Spleen (tissue), 11 donors: ENCODE measurements at regions not wholly inside any gene's neighbourhood (a gene's known extent, or its start where the extent isn't known, plus 50 kb on each side); places are given as distances from the start of the nearest gene placed in this dataset.

Source experiments
- DNase-seq: peaks from one replicate; pipeline ENCODE4 v3.0.0-alpha.2; 2020
- H3K27ac ChIP-seq, 8 donors: fragments of 200-600 bp; sonication (generic) in 7 of 8; 1 replicate in 4 of 8; 2 replicates in 4 of 8; pipeline versions ENCODE4 v1.5.0 to v1.8.0; 2016 to 2021; ENCODE audit warnings: inconsistent platforms in 4 of 8, mild to moderate bottlenecking in 4 of 8, moderate library complexity in 1 of 8
- H3K27me3 ChIP-seq, 7 donors: fragments of 200-600 bp; sonication (generic) in 6 of 7; replicated peaks in 1 of 7; 1 replicate in 4 of 7; 2 replicates in 3 of 7; pipeline versions ENCODE4 v1.5.0 to v1.8.0; 2016 to 2021; ENCODE audit warnings: inconsistent platforms in 3 of 7, mild to moderate bottlenecking in 1 of 7
- H3K36me3 ChIP-seq, 6 donors: fragments of 200-600 bp; sonication (generic) in 5 of 6; 1 replicate in 4 of 6; 2 replicates in 2 of 6; pipeline versions ENCODE4 v1.5.0 to v1.8.0; 2016 to 2021; ENCODE audit warnings: inconsistent platforms in 2 of 6
- H3K4me1 ChIP-seq, 6 donors: fragments of 200-600 bp; sonication (generic) in 5 of 6; 1 replicate in 3 of 6; 2 replicates in 3 of 6; pipeline versions ENCODE4 v1.5.0 to v1.8.0; 2016 to 2021; ENCODE audit warnings: inconsistent platforms in 3 of 6
- H3K4me3 ChIP-seq, 8 donors: fragments of 200-600 bp; sonication (generic) in 7 of 8; 1 replicate in 4 of 8; 2 replicates in 4 of 8; pipeline versions ENCODE4 v1.5.0 to v1.8.0; 2016 to 2021; ENCODE audit warnings: inconsistent platforms in 4 of 8, mild to moderate bottlenecking in 4 of 8, moderate library complexity in 2 of 8
- H3K9me3 ChIP-seq, 8 donors: fragments of 200-600 bp; sonication (generic) in 7 of 8; 1 replicate in 4 of 8; 2 replicates in 4 of 8; pipeline versions ENCODE4 v1.5.0 to v1.8.0; 2016 to 2021; ENCODE audit warnings: inconsistent platforms in 4 of 8
- CTCF ChIP-seq, 11 experiments: fragments of 200-600 bp in 7 of 11; fragments of 450-650 bp in 4 of 11; sonication (generic) in 4 of 11; IDR thresholded peaks in 8 of 11; conservative IDR thresholded peaks in 3 of 11; 1 replicate in 7 of 11; 2 replicates in 4 of 11; pipeline versions ENCODE4 v1.4.0 to v1.8.0; 2016 to 2021; ENCODE audit warnings: antibody characterized with exemption in 11 of 11, inconsistent platforms in 4 of 11, mild to moderate bottlenecking in 1 of 11
- POLR2A ChIP-seq, 3 donors: fragments of 450-650 bp; IDR thresholded peaks; one replicate each; pipeline ENCODE4 v1.5.1; 2017; ENCODE audit warnings: antibody characterized with exemption in 3 of 3, mild to moderate bottlenecking in 1 of 3
- POLR2AphosphoS5 ChIP-seq, 3 donors: sonication (generic); formaldehyde crosslinking; IDR thresholded peaks; one replicate each; pipeline ENCODE4 v1.5.1; 2017; ENCODE audit warnings: antibody characterized with exemption in 3 of 3
- WGBS, 5 donors: extraction: QIAGEN DNeasy Blood & Tissue Kit in 3 of 5; methylation state at CpG; one replicate each; pipeline versions ENCODE4 v1.1.5 to v1.1.7; 2013 to 2018; 5-methylcytosine and 5-hydroxymethylcytosine counted together
- intact Hi-C: fragments of 100-400 bp; cut with DNase I; formaldehyde crosslinking; loops from one replicate; pipeline ENCODE4 v1.15.0; 2023; ENCODE audit warnings: low total_unique reads
- donor health status: healthy with polysubstance abuse.
- donor health status: DM: no; HTN: no; CAD: no; lungs with moderate emphysema.
- donor health status: DM: no; HTN: no; CAD: no.
- donor health status: Bipolar disorder and iron deficiency.
- donor health status: healthy.
- donor health status: DM: no; HTN: no; CAD: no.
- donor health status: DM: yes; HTN: yes; CAD: no.

- Histone ChIP-seq H3K27me3 (no peaks in the 10 kb centered on the region), H3K4me3 (no peak overlapping the region), H3K4me1 (no peaks in the 10 kb centered on the region), H3K36me3 (no peaks in the 10 kb centered on the region), H3K9me3 (peaks cover 0 to 11% (median 10%) of the 10 kb centered on the region in 8 donors), H3K27ac (no peak overlapping the region)
- intact Hi-C loops = no loop called here
- WGBS, 5 donors = 75 to 90% (median 84%) methylated on average over 1 of the region's 1 CpG
- TF ChIP-seq POLR2AphosphoS5 (IDR thresholded peaks at IDR 0.05) (no peak), CTCF (IDR thresholded peaks at IDR 0.05 in 8 of 11, conservative IDR thresholded peaks at IDR 0.05 in 3 of 11) (no peak), POLR2A (IDR thresholded peaks at IDR 0.05) (no peak)
- no peak for DNase-seq
Measured at GRCh38 chr3:82636177-82636576, 874.7 kb upstream of the GBE1 start.

GRCh38 chr3:82633319-82633718, 871.9 kb upstream of the GBE1 start:
- H3K27me3 ChIP-seq = no peaks in the 10 kb centered on the region
- intact Hi-C loops = no loop called here
- H3K27ac ChIP-seq = no peak overlapping the region
- 43 to 74% (median 58%) methylated on average over 1 of the region's 1 CpG for WGBS, 5 donors
- no peak for DNase-seq
- no peaks in the 10 kb centered on the region for H3K4me1 ChIP-seq
- TF ChIP-seq POLR2A (IDR thresholded peaks at IDR 0.05) = no peak
- peaks cover 0 to 6% (median 0%) of the 10 kb centered on the region in 8 donors for H3K9me3 ChIP-seq
- no peak overlapping the region for H3K4me3 ChIP-seq
- H3K36me3 ChIP-seq = no peaks in the 10 kb centered on the region

DNA sequence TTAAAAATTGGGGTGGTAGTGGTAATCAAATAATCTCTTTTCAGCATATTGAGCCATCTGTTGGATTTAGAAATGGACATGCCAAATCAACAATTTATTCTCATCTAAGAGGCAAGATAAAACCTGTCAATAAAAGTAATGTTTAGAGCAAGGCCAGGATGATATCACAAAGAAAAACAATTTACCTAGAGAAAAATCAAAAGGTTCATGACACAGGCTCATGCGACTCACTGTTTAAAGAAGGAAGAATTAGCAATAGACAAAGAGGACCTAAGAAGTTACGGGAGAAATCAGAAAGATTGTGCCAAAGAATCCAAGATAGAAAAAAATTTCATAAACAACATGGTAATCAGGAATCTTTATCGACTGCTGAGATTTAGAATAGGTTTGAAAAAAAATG, 868.5 kb upstream of the GBE1 start:
- DNase-seq = no peak
- no peak for TF ChIP-seq POLR2AphosphoS5 (IDR thresholded peaks at IDR 0.05)
- TF ChIP-seq POLR2A (IDR thresholded peaks at IDR 0.05) = no peak
- no peak for TF ChIP-seq CTCF (IDR thresholded peaks at IDR 0.05 in 8 of 11, conservative IDR thresholded peaks at IDR 0.05 in 3 of 11)
- WGBS, 5 donors = 82 to 92% (median 87%) methylated on average over 3 of the region's 3 CpGs
- no peak overlapping the region for H3K27ac ChIP-seq
- H3K4me1 ChIP-seq = no peaks in the 10 kb centered on the region
- peaks cover 0 to 7% (median under 1%) of the 10 kb centered on the region in 8 donors for H3K9me3 ChIP-seq
- H3K36me3 ChIP-seq = no peaks in the 10 kb centered on the region
- no peaks in the 10 kb centered on the region for H3K27me3 ChIP-seq
- H3K4me3 ChIP-seq = no peak overlapping the region
- intact Hi-C loops = no loop called here

GRCh38 chr3:82628385-82629014, 867.1 kb upstream of the GBE1 start:
- Histone ChIP-seq H3K27ac (no peak overlapping the region), H3K27me3 (no peaks in the 10 kb centered on the region), H3K4me3 (no peak overlapping the region), H3K36me3 (no peaks in the 10 kb centered on the region), H3K9me3 (peaks cover 0 to 21% (median 14%) of the 10 kb centered on the region in 8 donors), H3K4me1 (no peaks in the 10 kb centered on the region)
- TF ChIP-seq POLR2A (IDR thresholded peaks at IDR 0.05) = no peak
- no peak for TF ChIP-seq CTCF (IDR thresholded peaks at IDR 0.05 in 8 of 11, conservative IDR thresholded peaks at IDR 0.05 in 3 of 11)
- TF ChIP-seq POLR2AphosphoS5 (IDR thresholded peaks at IDR 0.05) = no peak
- intact Hi-C loops = no loop called here
- DNase-seq = no peak
- 69 to 81% (median 77%) methylated on average over 4 of the region's 4 CpGs for WGBS, 5 donors
